HFFc6 (cell line): ENCODE measurements at regions not wholly inside any gene's neighbourhood (a gene's known extent, or its start where the extent isn't known, plus 50 kb on each side); places are given as distances from the start of the nearest gene placed in this dataset.

Experiments used
- DNase-seq: peaks from one replicate; pipeline ENCODE4 v3.0.0-alpha.2; 2018
- H3K27ac Mint-ChIP-seq: 2 replicates; pipeline ENCODE4 v1.8.0; 2020; ENCODE audit warnings: mild to moderate bottlenecking, mixed read lengths
- H3K27me3 Mint-ChIP-seq: 2 replicates; pipeline ENCODE4 v1.8.0; 2021; ENCODE audit warnings: mild to moderate bottlenecking, moderate library complexity, mixed read lengths; ENCODE audit not compliant: insufficient read depth
- H3K36me3 Mint-ChIP-seq: 2 replicates; pipeline ENCODE4 v1.8.0; 2021; ENCODE audit warnings: low read depth, mixed read lengths
- H3K4me1 Mint-ChIP-seq: 2 replicates; pipeline ENCODE4 v1.8.0; 2020; ENCODE audit warnings: low read depth, mixed read lengths
- H3K4me3 Mint-ChIP-seq: 2 replicates; pipeline ENCODE4 v1.8.0; 2020; ENCODE audit warnings: mild to moderate bottlenecking, moderate library complexity, mixed read lengths
- H3K9me3 Mint-ChIP-seq: 2 replicates; pipeline ENCODE4 v1.8.0; 2020; ENCODE audit warnings: mild to moderate bottlenecking, mixed read lengths
- CTCF ChIP-seq: fragments of 200-600 bp; sonication (generic); IDR thresholded peaks from 2 replicates; pipeline ENCODE4 v1.5.0; 2021; ENCODE audit warnings: antibody characterized with exemption, mild to moderate bottlenecking

- no peaks in the 10 kb centered on the region for H3K9me3 Mint-ChIP-seq
- no peaks in the 10 kb centered on the region for H3K36me3 Mint-ChIP-seq
- peaks cover 25% of the 10 kb centered on the region for H3K4me1 Mint-ChIP-seq
- no peak for TF ChIP-seq CTCF
- no peak overlapping the region for H3K4me3 Mint-ChIP-seq
- H3K27ac Mint-ChIP-seq = no peak overlapping the region
- no peak for DNase-seq
- H3K27me3 Mint-ChIP-seq = peaks cover 5% of the 10 kb centered on the region
Measured at GRCh38 chr3:113096188-113096892, 105.6 kb downstream of the GTPBP8 start.

GRCh38 chr3:113097960-113098447 is 107.2 kb downstream of the GTPBP8 start:
- H3K27ac Mint-ChIP-seq = peak overlapping the region; percentile 40; the same call in 1 of the 2 replicates
- H3K36me3 Mint-ChIP-seq = no peaks in the 10 kb centered on the region
- DNase-seq = peak; percentile 84
- no peak overlapping the region for H3K4me3 Mint-ChIP-seq
- H3K4me1 Mint-ChIP-seq = peaks cover 25% of the 10 kb centered on the region
- no peak for TF ChIP-seq CTCF
- H3K27me3 Mint-ChIP-seq = peaks cover 15% of the 10 kb centered on the region
- no peaks in the 10 kb centered on the region for H3K9me3 Mint-ChIP-seq

GRCh38 chr3:113100063-113100462 is 109.3 kb downstream of the GTPBP8 start:
- no peak overlapping the region for H3K4me3 Mint-ChIP-seq
- no peak overlapping the region for H3K27ac Mint-ChIP-seq
- DNase-seq = no peak
- H3K9me3 Mint-ChIP-seq = no peaks in the 10 kb centered on the region
- H3K27me3 Mint-ChIP-seq = peaks cover 11% of the 10 kb centered on the region
- no peak for TF ChIP-seq CTCF
- H3K36me3 Mint-ChIP-seq = no peaks in the 10 kb centered on the region
- peaks cover 25% of the 10 kb centered on the region for H3K4me1 Mint-ChIP-seq

- Mint-ChIP-seq H3K4me3 (no peak overlapping the region), H3K27me3 (peaks cover 31% of the 10 kb centered on the region), H3K27ac (no peak overlapping the region), H3K36me3 (no peaks in the 10 kb centered on the region), H3K4me1 (peaks cover 8% of the 10 kb centered on the region), H3K9me3 (no peaks in the 10 kb centered on the region)
- no peak for DNase-seq
- no peak for TF ChIP-seq CTCF
Measured at GRCh38 chr3:113103588-113103987, 107.8 kb upstream of the BOC start.

- Mint-ChIP-seq H3K4me1 (no peaks in the 10 kb centered on the region), H3K27me3 (peaks cover 38% of the 10 kb centered on the region), H3K4me3 (no peak overlapping the region), H3K9me3 (no peaks in the 10 kb centered on the region), H3K27ac (no peak overlapping the region), H3K36me3 (no peaks in the 10 kb centered on the region)
- DNase-seq = no peak
- TF ChIP-seq CTCF = no peak
Measured at GRCh38 chr3:113104357-113105092, 106.8 kb upstream of the BOC start.
